Thoracic aorta (tissue), 2 donors: ENCODE measurements at regions not wholly inside any gene's neighbourhood (a gene's known extent, or its start where the extent isn't known, plus 50 kb on each side); places are given as distances from the start of the nearest gene placed in this dataset.

Source experiments
- ATAC-seq: fragments of 150-250 bp; one replicate; pipeline ENCODE4 v1.8.0; 2017; ENCODE audit warnings: low read depth; ENCODE audit not compliant: insufficient number of reproducible peaks, low FRiP score
- DNase-seq: peaks from one replicate; pipeline ENCODE4 v3.0.0-alpha.2; 2020; ENCODE audit warnings: low spot score
- H3K27ac ChIP-seq, 2 donors: fragments of 200-600 bp; sonication (generic); 1 replicate in 1 of 2; 2 replicates in 1 of 2; pipeline ENCODE4 v1.5.1; 2016; ENCODE audit warnings: mild to moderate bottlenecking in 2 of 2, moderate library complexity in 2 of 2
- H3K27me3 ChIP-seq: fragments of 200-600 bp; sonication (generic); replicated peaks from 2 replicates; pipeline ENCODE4 v1.6.0; 2016; ENCODE audit warnings: mild to moderate bottlenecking; ENCODE audit not compliant: insufficient read depth
- H3K36me3 ChIP-seq: fragments of 200-600 bp; sonication (generic); one replicate; pipeline ENCODE4 v1.5.1; 2016
- H3K4me1 ChIP-seq, 2 donors: fragments of 200-600 bp; sonication (generic); 1 replicate in 1 of 2; 2 replicates in 1 of 2; pipeline versions ENCODE4 v1.5.1 to v1.6.0; 2016; ENCODE audit warnings: low read depth in 2 of 2, mild to moderate bottlenecking in 1 of 2; ENCODE audit not compliant: control insufficient read depth in 1 of 2
- H3K4me3 ChIP-seq: fragments of 200-600 bp; sonication (generic); 2 replicates; pipeline ENCODE4 v1.5.1; 2016; ENCODE audit warnings: mild to moderate bottlenecking
- H3K9me3 ChIP-seq: fragments of 200-600 bp; sonication (generic); 2 replicates; pipeline ENCODE4 v1.5.1; 2016
- TF ChIP-seq, protein P1 (sequence below): fragments of 200-600 bp; sonication (generic); IDR thresholded peaks from one replicate; pipeline ENCODE4 v1.5.1; 2019; ENCODE audit warnings: antibody characterized with exemption

DNA sequence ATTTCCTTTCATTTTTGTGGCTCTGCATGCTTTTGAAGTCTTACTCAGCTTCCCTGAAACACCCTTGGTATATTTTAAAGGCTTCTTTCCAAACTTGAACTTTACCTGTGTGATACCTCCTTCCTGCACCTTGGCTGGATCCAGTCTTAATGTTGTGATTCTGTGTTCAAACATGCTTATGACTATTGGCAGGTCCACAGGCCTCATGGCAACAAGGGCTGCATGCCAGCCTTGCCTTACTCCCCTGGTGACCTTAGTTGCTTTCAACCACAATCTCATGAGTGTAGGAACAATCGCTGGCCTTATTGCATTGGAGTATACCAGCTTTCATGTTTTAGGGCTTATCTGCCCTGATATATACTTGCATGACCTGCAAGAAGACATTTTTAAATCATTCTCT is 238.7 kb downstream of the KIF20B start:
- Histone ChIP-seq H3K36me3 (no peaks in the 10 kb centered on the region), H3K4me3 (no peak overlapping the region), H3K9me3 (no peaks in the 10 kb centered on the region), H3K27ac (no peak overlapping the region), H3K4me1 (peaks cover 0 to 16% of the 10 kb centered on the region in 2 donors), H3K27me3 (no peaks in the 10 kb centered on the region)
- no peak for ATAC-seq
- TF ChIP-seq, protein P1, sequence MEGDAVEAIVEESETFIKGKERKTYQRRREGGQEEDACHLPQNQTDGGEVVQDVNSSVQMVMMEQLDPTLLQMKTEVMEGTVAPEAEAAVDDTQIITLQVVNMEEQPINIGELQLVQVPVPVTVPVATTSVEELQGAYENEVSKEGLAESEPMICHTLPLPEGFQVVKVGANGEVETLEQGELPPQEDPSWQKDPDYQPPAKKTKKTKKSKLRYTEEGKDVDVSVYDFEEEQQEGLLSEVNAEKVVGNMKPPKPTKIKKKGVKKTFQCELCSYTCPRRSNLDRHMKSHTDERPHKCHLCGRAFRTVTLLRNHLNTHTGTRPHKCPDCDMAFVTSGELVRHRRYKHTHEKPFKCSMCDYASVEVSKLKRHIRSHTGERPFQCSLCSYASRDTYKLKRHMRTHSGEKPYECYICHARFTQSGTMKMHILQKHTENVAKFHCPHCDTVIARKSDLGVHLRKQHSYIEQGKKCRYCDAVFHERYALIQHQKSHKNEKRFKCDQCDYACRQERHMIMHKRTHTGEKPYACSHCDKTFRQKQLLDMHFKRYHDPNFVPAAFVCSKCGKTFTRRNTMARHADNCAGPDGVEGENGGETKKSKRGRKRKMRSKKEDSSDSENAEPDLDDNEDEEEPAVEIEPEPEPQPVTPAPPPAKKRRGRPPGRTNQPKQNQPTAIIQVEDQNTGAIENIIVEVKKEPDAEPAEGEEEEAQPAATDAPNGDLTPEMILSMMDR: no peak
- no peak for DNase-seq

DNA sequence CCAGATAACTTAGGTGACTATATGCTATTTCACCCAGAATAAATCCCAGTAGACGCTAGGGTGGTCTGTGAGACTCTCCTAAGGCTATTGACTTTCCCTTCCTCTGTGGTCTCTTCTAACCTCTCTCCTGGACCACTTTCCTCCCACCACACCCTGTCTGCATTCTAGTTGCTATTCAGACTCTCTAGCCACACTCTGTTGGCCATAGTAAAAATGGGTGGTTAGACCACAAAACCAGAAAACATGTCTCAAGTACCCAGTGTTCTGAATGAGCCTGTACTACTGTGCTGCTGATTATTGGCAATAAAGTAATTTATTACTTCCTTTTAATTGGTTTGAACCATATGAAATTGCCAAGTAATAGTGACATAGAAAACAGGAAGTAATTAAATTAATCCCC is 240.8 kb downstream of the KIF20B start:
- ATAC-seq: no peak
- H3K27me3 ChIP-seq: no peaks in the 10 kb centered on the region
- H3K4me3 ChIP-seq: no peak overlapping the region
- no peaks in the 10 kb centered on the region for H3K36me3 ChIP-seq
- no peak for DNase-seq
- H3K4me1 ChIP-seq: peaks cover 4 to 25% of the 10 kb centered on the region in 2 donors
- no peaks in the 10 kb centered on the region for H3K9me3 ChIP-seq
- no peak overlapping the region for H3K27ac ChIP-seq
- TF ChIP-seq, protein P1: no peak

DNA sequence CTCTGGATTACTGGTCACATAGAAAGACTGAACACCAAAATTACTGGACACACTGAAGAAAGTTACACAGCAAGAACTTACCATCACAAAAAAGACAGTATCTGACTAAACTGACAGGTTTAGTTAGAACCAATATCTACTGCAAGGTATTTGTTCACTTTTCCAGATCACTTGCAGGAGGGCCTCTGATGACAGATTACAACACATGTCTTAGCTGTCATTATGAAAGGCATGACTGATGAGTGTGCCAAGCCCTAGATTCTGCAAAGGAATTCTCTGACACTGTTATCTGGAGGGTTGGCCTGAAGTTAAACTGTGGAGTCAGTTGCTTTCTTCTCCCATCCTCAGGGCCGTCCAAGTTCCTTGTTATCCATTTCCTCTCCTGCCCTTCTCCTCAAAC is 242.7 kb downstream of the KIF20B start:
- Histone ChIP-seq H3K4me3 (no peak overlapping the region), H3K4me1 (peaks cover 4 to 25% of the 10 kb centered on the region in 2 donors), H3K27ac (no peak overlapping the region), H3K9me3 (no peaks in the 10 kb centered on the region), H3K36me3 (no peaks in the 10 kb centered on the region), H3K27me3 (no peaks in the 10 kb centered on the region)
- TF ChIP-seq, protein P1: no peak
- DNase-seq (no peak), ATAC-seq (no peak)

DNA sequence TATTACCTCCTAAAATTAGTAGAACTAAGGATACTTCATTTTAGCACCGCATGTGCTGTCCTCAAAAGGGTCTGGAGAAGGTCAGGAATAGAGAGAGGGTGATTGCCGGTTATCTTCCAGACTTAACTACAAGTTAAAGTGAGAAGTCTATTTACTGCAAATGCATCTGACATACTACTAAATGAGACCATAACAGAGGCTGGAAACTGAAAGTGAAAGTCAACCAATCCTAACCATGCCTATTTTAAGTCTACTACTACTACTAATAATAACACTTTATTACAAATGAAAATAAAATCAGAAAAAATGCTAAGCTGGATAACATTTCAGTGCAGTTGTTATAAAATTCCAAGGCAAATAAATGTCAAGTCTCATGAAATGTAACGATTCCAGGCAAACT is 244.7 kb downstream of the KIF20B start:
- ATAC-seq: no peak

DNA sequence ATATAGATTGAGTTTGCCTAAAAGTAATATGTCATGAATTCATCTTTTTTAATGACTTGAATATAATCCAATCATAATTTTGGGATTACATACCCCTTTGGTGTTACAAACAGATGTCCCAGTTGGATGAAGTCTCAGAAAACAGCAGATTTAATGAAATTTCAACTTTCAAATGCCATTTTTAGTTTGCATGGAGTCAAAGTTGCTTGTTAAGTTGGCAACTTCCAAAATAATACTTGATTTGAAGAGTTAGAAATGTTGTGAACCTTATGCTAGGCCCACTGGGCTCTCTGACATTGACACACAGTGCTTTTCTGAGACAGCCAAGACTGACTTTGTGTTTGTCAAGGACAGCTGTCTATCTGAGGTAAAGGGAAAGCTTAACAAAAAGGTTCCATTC is 248.1 kb downstream of the KIF20B start:
- no peak overlapping the region for H3K27ac ChIP-seq
- H3K9me3 ChIP-seq: no peaks in the 10 kb centered on the region
- no peak overlapping the region for H3K4me3 ChIP-seq
- ATAC-seq (no peak), DNase-seq (no peak)
- TF ChIP-seq, protein P1: no peak
- no peaks in the 10 kb centered on the region for H3K36me3 ChIP-seq
- H3K27me3 ChIP-seq: no peaks in the 10 kb centered on the region
- peaks cover 4 to 13% of the 10 kb centered on the region in 2 donors for H3K4me1 ChIP-seq

More for the DNA sequence above, 244.7 kb downstream of the KIF20B start:
- Histone ChIP-seq H3K27ac (no peak overlapping the region), H3K27me3 (no peaks in the 10 kb centered on the region), H3K4me3 (peak overlapping the region; percentile 25), H3K36me3 (no peaks in the 10 kb centered on the region), H3K4me1 (peaks cover 4 to 9% of the 10 kb centered on the region in 2 donors), H3K9me3 (no peaks in the 10 kb centered on the region)
- DNase-seq: no peak
- TF ChIP-seq, protein P1: no peak
